KMS-11 (cell line): ENCODE measurements at regions not wholly inside any gene's neighbourhood (a gene's known extent, or its start where the extent isn't known, plus 50 kb on each side); places are given as distances from the start of the nearest gene placed in this dataset.

Source experiments
- H2AFZ ChIP-seq: fragments of 200-600 bp; sonication (generic); 2 replicates; pipeline ENCODE4 v1.6.1; 2016; ENCODE audit warnings: antibody characterized with exemption, mixed run types, low read depth
- H3K27ac ChIP-seq: fragments of 200-600 bp; sonication (generic); 2 replicates; pipeline ENCODE4 v1.6.1; 2016; ENCODE audit warnings: mild to moderate bottlenecking, mixed run types
- H3K27me3 ChIP-seq: fragments of 200-600 bp; sonication (generic); 2 replicates; pipeline ENCODE4 v1.6.1; 2017; ENCODE audit warnings: mild to moderate bottlenecking, low read depth, mixed run types, moderate library complexity; ENCODE audit not compliant: insufficient read depth
- H3K36me3 ChIP-seq: fragments of 200-600 bp; sonication (generic); 2 replicates; pipeline ENCODE4 v1.6.1; 2017; ENCODE audit warnings: mild to moderate bottlenecking, mixed run types; ENCODE audit not compliant: insufficient read depth
- H3K4me1 ChIP-seq: fragments of 200-600 bp; sonication (generic); 2 replicates; pipeline ENCODE4 v1.6.1; 2016; ENCODE audit warnings: mild to moderate bottlenecking, low read depth, mixed run types; ENCODE audit not compliant: poor library complexity, severe bottlenecking
- H3K4me2 ChIP-seq: fragments of 200-600 bp; sonication (generic); 2 replicates; pipeline ENCODE4 v1.7.0; 2016; ENCODE audit warnings: mild to moderate bottlenecking, mixed run types
- H3K4me3 ChIP-seq: fragments of 200-600 bp; sonication (generic); IDR thresholded peaks from 2 replicates; pipeline ENCODE4 v1.6.1; 2017; ENCODE audit warnings: low read depth, low read length, mixed read lengths; ENCODE audit not compliant: insufficient read depth
- H3K79me2 ChIP-seq: fragments of 200-600 bp; sonication (generic); 2 replicates; pipeline ENCODE4 v1.6.1; 2016; ENCODE audit warnings: low read depth, mixed run types; ENCODE audit not compliant: insufficient read depth
- H3K9ac ChIP-seq: fragments of 200-600 bp; sonication (generic); 2 replicates; pipeline ENCODE4 v1.6.1; 2016; ENCODE audit warnings: mild to moderate bottlenecking, mixed run types
- H4K20me1 ChIP-seq: fragments of 200-600 bp; sonication (generic); 2 replicates; pipeline ENCODE4 v1.6.1; 2016; ENCODE audit warnings: mild to moderate bottlenecking, mixed run types; ENCODE audit not compliant: insufficient read depth
- CTCF ChIP-seq: fragments of 200-600 bp; sonication (generic); conservative IDR thresholded peaks from 2 replicates; pipeline ENCODE4 v1.6.1; 2017; ENCODE audit warnings: low read depth, mild to moderate bottlenecking, antibody characterized with exemption, low read length, moderate library complexity, mixed read lengths

- no peaks in the 10 kb centered on the region for H3K4me1 ChIP-seq
- no peaks in the 10 kb centered on the region for H4K20me1 ChIP-seq
- no peak for TF ChIP-seq CTCF
Observed at GRCh38 chr7:153022475-153023193, 263.1 kb downstream of the ACTR3B start.

DNA sequence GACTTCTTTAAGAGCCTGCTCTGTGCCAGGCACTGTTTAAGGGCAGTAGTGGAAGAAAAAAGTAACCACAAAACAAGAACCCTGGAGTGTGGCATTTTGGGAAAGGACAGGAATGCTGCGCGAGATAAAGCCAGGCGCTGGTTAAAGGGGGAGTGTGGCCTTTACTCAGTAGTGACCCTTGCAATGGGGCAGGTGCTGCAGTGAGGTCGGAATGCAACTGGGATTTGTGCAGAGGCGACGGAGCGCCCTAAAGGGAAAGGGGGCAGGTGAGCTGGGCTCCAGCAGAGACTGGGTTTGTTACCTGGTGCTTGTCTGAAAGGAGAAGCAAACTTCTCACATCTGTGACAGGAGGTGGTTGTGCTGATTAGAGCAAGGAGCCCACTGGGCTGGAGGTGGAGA lies 263.6 kb downstream of the ACTR3B start:
- Histone ChIP-seq H3K27me3 (no peaks in the 10 kb centered on the region), H4K20me1 (no peaks in the 10 kb centered on the region), H3K36me3 (no peaks in the 10 kb centered on the region), H3K4me1 (no peaks in the 10 kb centered on the region), H3K27ac (no peak overlapping the region), H3K9ac (no peak overlapping the region), H2AFZ (no peak overlapping the region), H3K4me3 (no peak overlapping the region), H3K79me2 (no peaks in the 10 kb centered on the region), H3K4me2 (no peak overlapping the region)
- TF ChIP-seq CTCF: no peak

More at GRCh38 chr7:153022475-153023193, 263.1 kb downstream of the ACTR3B start:
- Histone ChIP-seq H3K9ac (no peak overlapping the region), H3K79me2 (no peaks in the 10 kb centered on the region), H3K27ac (no peak overlapping the region), H3K27me3 (no peaks in the 10 kb centered on the region), H3K4me2 (no peak overlapping the region), H3K4me3 (no peak overlapping the region), H2AFZ (no peak overlapping the region), H3K36me3 (no peaks in the 10 kb centered on the region)

- Histone ChIP-seq H4K20me1 (no peaks in the 10 kb centered on the region), H3K79me2 (no peaks in the 10 kb centered on the region), H2AFZ (no peak overlapping the region), H3K36me3 (no peaks in the 10 kb centered on the region), H3K9ac (no peak overlapping the region), H3K27ac (no peak overlapping the region), H3K4me3 (no peak overlapping the region), H3K4me2 (no peak overlapping the region), H3K27me3 (no peaks in the 10 kb centered on the region), H3K4me1 (no peaks in the 10 kb centered on the region)
- TF ChIP-seq CTCF: no peak
Observed at GRCh38 chr7:153027210-153027609, 267.7 kb downstream of the ACTR3B start.

- no peak overlapping the region for H2AFZ ChIP-seq
- no peak overlapping the region for H3K27ac ChIP-seq
- no peak overlapping the region for H3K9ac ChIP-seq
- H3K36me3 ChIP-seq: no peaks in the 10 kb centered on the region
- H4K20me1 ChIP-seq: no peaks in the 10 kb centered on the region
- H3K4me1 ChIP-seq: no peaks in the 10 kb centered on the region
- H3K4me3 ChIP-seq: no peak overlapping the region
- no peak for TF ChIP-seq CTCF
- no peaks in the 10 kb centered on the region for H3K79me2 ChIP-seq
- H3K27me3 ChIP-seq: no peaks in the 10 kb centered on the region
- H3K4me2 ChIP-seq: no peak overlapping the region
Observed at GRCh38 chr7:153027904-153028303, 268.4 kb downstream of the ACTR3B start.
